Smooth muscle cell (in vitro differentiated cells): ENCODE measurements at regions not wholly inside any gene's neighbourhood (a gene's known extent, or its start where the extent isn't known, plus 50 kb on each side); places are given as distances from the start of the nearest gene placed in this dataset.

Source experiments
- DNase-seq: peaks from one replicate; lab custom pipeline; 2025; ENCODE audit not compliant: unreplicated experiment; lab: John Stamatoyannopoulos, UW
- H2AFZ ChIP-seq: fragments of 200-600 bp; sonication (generic); 2 replicates; pipeline ENCODE4 v1.6.0; 2016; ENCODE audit warnings: antibody characterized with exemption, low read depth, mild to moderate bottlenecking
- H3F3A ChIP-seq: fragments of 200-600 bp; sonication (generic); 2 replicates; pipeline ENCODE4 v1.6.0; 2017; ENCODE audit warnings: antibody characterized with exemption, low read depth
- H3K27ac ChIP-seq: fragments of 200-600 bp; sonication (generic); 2 replicates; pipeline ENCODE4 v1.5.1; 2016; ENCODE audit warnings: low read depth, mild to moderate bottlenecking
- H3K27me3 ChIP-seq: fragments of 200-600 bp; sonication (generic); 2 replicates; pipeline ENCODE4 v1.6.1; 2016; ENCODE audit warnings: low read depth, mild to moderate bottlenecking
- H3K36me3 ChIP-seq: fragments of 200-600 bp; sonication (generic); 2 replicates; pipeline ENCODE4 v1.5.1; 2016; ENCODE audit warnings: low read depth
- H3K4me1 ChIP-seq: fragments of 200-600 bp; sonication (generic); 2 replicates; pipeline ENCODE4 v1.5.1; 2016; ENCODE audit warnings: low read depth
- H3K4me2 ChIP-seq: fragments of 200-600 bp; sonication (generic); 2 replicates; pipeline ENCODE4 v1.6.0; 2016; ENCODE audit warnings: mild to moderate bottlenecking
- H3K4me3 ChIP-seq: fragments of 200-600 bp; sonication (generic); 2 replicates; pipeline ENCODE4 v1.5.1; 2016; ENCODE audit warnings: mild to moderate bottlenecking
- H3K79me2 ChIP-seq: fragments of 200-600 bp; sonication (generic); 2 replicates; pipeline ENCODE4 v1.6.0; 2016; ENCODE audit warnings: low read depth, mild to moderate bottlenecking
- H3K9ac ChIP-seq: fragments of 200-600 bp; sonication (generic); 2 replicates; pipeline ENCODE4 v1.6.0; 2016; ENCODE audit warnings: low read depth
- H3K9me3 ChIP-seq: fragments of 200-600 bp; sonication (generic); replicated peaks from 2 replicates; pipeline ENCODE4 v1.5.1; 2016; ENCODE audit warnings: low read depth
- H4K20me1 ChIP-seq: fragments of 200-600 bp; sonication (generic); 2 replicates; pipeline ENCODE4 v1.6.0; 2016; ENCODE audit warnings: low read depth
- CTCF ChIP-seq: fragments of 200-600 bp; sonication (generic); IDR thresholded peaks from 2 replicates; pipeline ENCODE4 v1.5.1; 2017; ENCODE audit warnings: borderline replicate concordance, mild to moderate bottlenecking, antibody characterized with exemption; ENCODE audit not compliant: insufficient read depth, poor library complexity, severe bottlenecking
- WGBS: methylation state at CpG from one replicate; pipeline ENCODE4 v1.1.7; 2016; ENCODE audit warnings: low lambda C conversion rate; 5-methylcytosine and 5-hydroxymethylcytosine counted together

- no peak overlapping the region for H3K4me3 ChIP-seq
- no peak for DNase-seq
- no peak overlapping the region for H2AFZ ChIP-seq
- peaks cover 4% of the 10 kb centered on the region for H3K9me3 ChIP-seq
- H3K27ac ChIP-seq = no peak overlapping the region
- H3K4me2 ChIP-seq = no peak overlapping the region
- H3K27me3 ChIP-seq = peaks cover 3% of the 10 kb centered on the region
- H3K4me1 ChIP-seq = no peaks in the 10 kb centered on the region
- H4K20me1 ChIP-seq = no peaks in the 10 kb centered on the region
- H3F3A ChIP-seq = no peaks in the 10 kb centered on the region
- H3K36me3 ChIP-seq = no peaks in the 10 kb centered on the region
- WGBS = 91% methylated on average over 3 of the region's 3 CpGs
- H3K79me2 ChIP-seq = no peaks in the 10 kb centered on the region
- no peak overlapping the region for H3K9ac ChIP-seq
- no peak for TF ChIP-seq CTCF
Observed at GRCh38 chr14:98791661-98792060, 480.3 kb downstream of the BCL11B start.

- Histone ChIP-seq H3K9me3 (peaks cover 4% of the 10 kb centered on the region), H2AFZ (no peak overlapping the region), H4K20me1 (no peaks in the 10 kb centered on the region), H3K27me3 (peaks cover 3% of the 10 kb centered on the region), H3K27ac (no peak overlapping the region), H3F3A (no peaks in the 10 kb centered on the region), H3K4me2 (no peak overlapping the region), H3K9ac (no peak overlapping the region), H3K4me3 (no peak overlapping the region), H3K4me1 (no peaks in the 10 kb centered on the region), H3K79me2 (no peaks in the 10 kb centered on the region), H3K36me3 (no peaks in the 10 kb centered on the region)
- 94% methylated on average over 1 of the region's 1 CpG for WGBS
- no peak for TF ChIP-seq CTCF
- DNase-seq = no peak
Observed at GRCh38 chr14:98792171-98792570, 479.8 kb downstream of the BCL11B start.

GRCh38 chr14:98798099-98798498 lies 473.9 kb downstream of the BCL11B start:
- H3K27ac ChIP-seq = no peak overlapping the region
- H3K4me2 ChIP-seq = no peak overlapping the region
- no peak for DNase-seq
- no peak overlapping the region for H2AFZ ChIP-seq
- peaks cover 4% of the 10 kb centered on the region for H3K9me3 ChIP-seq
- 55% methylated on average over 4 of the region's 4 CpGs for WGBS
- H3F3A ChIP-seq = no peaks in the 10 kb centered on the region
- H3K79me2 ChIP-seq = no peaks in the 10 kb centered on the region
- H3K9ac ChIP-seq = no peak overlapping the region
- no peaks in the 10 kb centered on the region for H3K36me3 ChIP-seq
- H3K4me1 ChIP-seq = no peaks in the 10 kb centered on the region
- no peaks in the 10 kb centered on the region for H4K20me1 ChIP-seq
- no peak overlapping the region for H3K4me3 ChIP-seq
- H3K27me3 ChIP-seq = no peaks in the 10 kb centered on the region
- TF ChIP-seq CTCF = no peak

GRCh38 chr14:98799891-98800290 lies 472.1 kb downstream of the BCL11B start:
- no peaks in the 10 kb centered on the region for H3K27me3 ChIP-seq
- H3K36me3 ChIP-seq = no peaks in the 10 kb centered on the region
- no peak overlapping the region for H3K9ac ChIP-seq
- H4K20me1 ChIP-seq = no peaks in the 10 kb centered on the region
- 70% methylated on average over 4 of the region's 4 CpGs for WGBS
- no peak for DNase-seq
- H3K4me3 ChIP-seq = no peak overlapping the region
- peaks cover 4% of the 10 kb centered on the region for H3K9me3 ChIP-seq
- H2AFZ ChIP-seq = no peak overlapping the region
- no peaks in the 10 kb centered on the region for H3K4me1 ChIP-seq
- no peak overlapping the region for H3K4me2 ChIP-seq
- no peaks in the 10 kb centered on the region for H3F3A ChIP-seq
- no peak for TF ChIP-seq CTCF
- H3K79me2 ChIP-seq = no peaks in the 10 kb centered on the region
- no peak overlapping the region for H3K27ac ChIP-seq
